ENCODE measurements at regions not wholly inside any gene's neighbourhood (a gene's known extent, or its start where the extent isn't known, plus 50 kb on each side); places are given as distances from the start of the nearest gene placed in this dataset.

DNA sequence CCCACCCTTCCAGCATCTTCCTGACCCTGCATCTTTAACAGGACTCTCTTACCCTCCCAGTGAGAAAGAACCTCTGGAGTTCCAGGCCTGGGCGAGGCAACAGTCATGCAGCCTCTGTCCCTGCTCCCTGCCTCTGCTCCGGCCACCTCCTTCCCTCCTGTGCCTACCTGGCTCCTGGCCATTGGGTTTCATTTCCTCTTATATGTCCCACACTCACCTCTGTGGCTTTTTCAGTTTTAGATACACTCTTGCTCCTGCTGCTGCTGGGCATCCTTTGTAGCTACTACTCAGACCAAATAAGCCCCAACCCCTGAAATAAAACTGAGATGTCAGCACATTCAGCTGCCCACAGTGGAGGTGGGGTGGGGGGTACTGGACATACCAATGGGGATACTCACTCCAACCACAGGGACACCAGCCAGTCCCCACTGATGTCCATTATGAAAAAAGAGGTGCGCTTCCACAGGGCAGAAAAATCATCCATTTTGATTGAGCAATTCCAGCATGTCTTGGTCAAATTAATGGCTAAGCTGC, 99.1 kb upstream of the NRXN3 start:
- Histone ChIP-seq H2BK15ac (ENCODE audit: low read depth, low read length) (no peak overlapping the region), H3K27ac (ENCODE audit: insufficient read length, low read depth, low read length) (no peak overlapping the region), H3K23ac (ENCODE audit: insufficient read length, low read depth, low read length) (no peak overlapping the region), H2BK12ac (ENCODE audit: insufficient read length, low read depth, low read length) (no peak overlapping the region), H3K4me2 (ENCODE audit: insufficient read depth, insufficient read length, low read length) (no peak overlapping the region), H3T11ph (ENCODE audit: low read length) (no peak overlapping the region), H2AFZ (ENCODE audit: low read length) (no peak overlapping the region), H3K9ac (ENCODE audit: extremely low read depth, insufficient read length, low read length) (no peak overlapping the region), H3K4ac (ENCODE audit: low read depth, low read length) (no peak overlapping the region), H2BK120ac (ENCODE audit: low read depth, low read length, poor library complexity, severe bottlenecking) (no peak overlapping the region), H2AK5ac (ENCODE audit: insufficient read length, low read length) (no peak overlapping the region), H2BK20ac (ENCODE audit: low read depth, low read length, poor library complexity, severe bottlenecking) (no peak overlapping the region), H4K91ac (ENCODE audit: insufficient read length, low read depth, low read length) (no peak overlapping the region), H4K20me1 (ENCODE audit: control insufficient read depth, insufficient read depth, insufficient read length) (no peaks in the 10 kb centered on the region), H3K27me3 (ENCODE audit: insufficient read depth, low read length) (no peaks in the 10 kb centered on the region), H3K14ac (ENCODE audit: insufficient read depth, low read length) (no peak overlapping the region), H3K56ac (ENCODE audit: insufficient read length, low read depth, low read length) (no peak overlapping the region), H3K4me1 (ENCODE audit: insufficient read depth, low read length) (no peaks in the 10 kb centered on the region), H3K9me3 (ENCODE audit: control insufficient read depth, low read depth, low read length) (no peaks in the 10 kb centered on the region), H3K79me2 (ENCODE audit: insufficient read depth, low read length) (no peaks in the 10 kb centered on the region), H3K18ac (ENCODE audit: insufficient read length, low read depth, low read length) (no peak overlapping the region), H3K23me2 (ENCODE audit: insufficient read length, low read depth, low read length, poor library complexity, severe bottlenecking) (no peaks in the 10 kb centered on the region), H4K8ac (replicated peaks; ENCODE audit: insufficient read length, low read depth, low read length) (no peak overlapping the region), H3K79me1 (ENCODE audit: insufficient read depth, low read depth, low read length, poor library complexity, severe bottlenecking) (no peaks in the 10 kb centered on the region), H4K5ac (ENCODE audit: insufficient read length, low read depth, low read length) (no peak overlapping the region), H2BK5ac (ENCODE audit: insufficient read length, low read length) (no peak overlapping the region)
- no CpG with 5 or more reads among the region's 3 CpGs for WGBS (ENCODE audit: extremely low coverage, insufficient read length, low lambda C conversion rate)
- Mint-ChIP-seq H3K27ac (no peak overlapping the region), H3K4me3 (no peak overlapping the region), H3K36me3 (ENCODE audit: insufficient read depth in 1 of 3, low read depth in 3 of 3) (no peaks in the 10 kb centered on the region; a peak in 1 of 7 replicates), H3K4me1 (peaks cover 9 to 12% of the 10 kb centered on the region in 2 experiments; a peak in 3 of 4 replicates), H3K9me3 (no peaks in the 10 kb centered on the region), H3K27me3 (ENCODE audit: low read depth) (peaks cover 3% of the 10 kb centered on the region)
- TF ChIP-seq, protein P1, sequence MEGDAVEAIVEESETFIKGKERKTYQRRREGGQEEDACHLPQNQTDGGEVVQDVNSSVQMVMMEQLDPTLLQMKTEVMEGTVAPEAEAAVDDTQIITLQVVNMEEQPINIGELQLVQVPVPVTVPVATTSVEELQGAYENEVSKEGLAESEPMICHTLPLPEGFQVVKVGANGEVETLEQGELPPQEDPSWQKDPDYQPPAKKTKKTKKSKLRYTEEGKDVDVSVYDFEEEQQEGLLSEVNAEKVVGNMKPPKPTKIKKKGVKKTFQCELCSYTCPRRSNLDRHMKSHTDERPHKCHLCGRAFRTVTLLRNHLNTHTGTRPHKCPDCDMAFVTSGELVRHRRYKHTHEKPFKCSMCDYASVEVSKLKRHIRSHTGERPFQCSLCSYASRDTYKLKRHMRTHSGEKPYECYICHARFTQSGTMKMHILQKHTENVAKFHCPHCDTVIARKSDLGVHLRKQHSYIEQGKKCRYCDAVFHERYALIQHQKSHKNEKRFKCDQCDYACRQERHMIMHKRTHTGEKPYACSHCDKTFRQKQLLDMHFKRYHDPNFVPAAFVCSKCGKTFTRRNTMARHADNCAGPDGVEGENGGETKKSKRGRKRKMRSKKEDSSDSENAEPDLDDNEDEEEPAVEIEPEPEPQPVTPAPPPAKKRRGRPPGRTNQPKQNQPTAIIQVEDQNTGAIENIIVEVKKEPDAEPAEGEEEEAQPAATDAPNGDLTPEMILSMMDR (conservative IDR thresholded peaks at IDR 0.05) = no peak
- no peak for DNase-seq
